ENCODE measurements at regions not wholly inside any gene's neighbourhood (a gene's known extent, or its start where the extent isn't known, plus 50 kb on each side); places are given as distances from the start of the nearest gene placed in this dataset.

DNA sequence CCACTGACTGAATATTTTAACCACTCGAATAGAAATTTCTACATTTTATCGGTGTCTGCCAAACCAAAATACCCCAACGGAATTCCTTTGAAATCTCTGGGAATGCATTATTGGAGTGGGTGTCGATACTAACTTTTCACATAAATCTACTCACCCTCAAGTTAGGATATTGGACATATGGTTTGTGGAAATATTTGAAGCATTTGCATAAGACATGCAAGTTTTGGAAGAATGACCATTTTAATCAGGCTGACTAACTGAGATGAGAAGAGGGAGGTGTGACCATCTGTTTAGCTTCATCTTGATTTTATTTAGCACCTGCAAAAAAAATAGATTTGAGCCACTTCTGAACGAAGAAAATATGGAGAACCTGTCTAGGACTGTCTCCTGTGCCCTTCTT lies 61.2 kb downstream of the KLF6 start:
- no peak for DNase-seq

DNA sequence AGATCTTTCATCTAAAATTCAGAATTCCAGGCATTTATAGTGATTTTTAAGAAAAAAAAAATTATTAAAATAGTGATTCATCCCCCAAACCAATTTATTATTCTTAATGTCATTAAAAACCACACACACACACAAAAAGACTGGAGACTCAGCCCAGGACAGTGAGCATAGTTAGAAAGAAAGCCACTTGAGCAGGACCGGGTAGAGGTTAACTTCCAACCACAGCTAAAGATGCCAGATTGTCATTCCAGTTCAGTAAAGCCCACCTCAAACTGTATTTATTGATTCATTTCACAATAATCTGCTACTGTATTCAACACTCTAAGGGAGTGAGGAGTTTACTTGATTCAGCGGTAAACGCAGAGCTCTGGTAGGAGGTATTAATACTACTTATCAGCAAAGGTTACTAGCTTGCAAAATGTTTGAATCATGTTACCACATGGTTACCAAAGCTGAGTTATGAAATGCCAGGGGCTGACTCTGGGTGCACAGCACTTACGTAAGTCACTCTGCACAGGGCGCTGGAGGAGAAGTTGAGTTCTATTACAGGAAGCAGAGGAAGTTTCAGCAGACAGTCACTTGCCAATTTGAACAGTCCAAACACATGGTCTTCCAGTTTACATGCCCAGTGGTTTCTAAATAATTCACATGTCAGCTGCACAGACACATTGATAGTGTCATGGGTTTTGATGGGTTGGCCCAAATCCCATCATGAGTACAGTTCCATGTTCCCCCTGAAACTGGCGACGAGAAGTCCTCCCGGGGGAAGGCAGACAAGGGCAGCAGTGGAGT lies 64.6 kb downstream of the KLF6 start:
- DNase-seq, result no peak

DNA sequence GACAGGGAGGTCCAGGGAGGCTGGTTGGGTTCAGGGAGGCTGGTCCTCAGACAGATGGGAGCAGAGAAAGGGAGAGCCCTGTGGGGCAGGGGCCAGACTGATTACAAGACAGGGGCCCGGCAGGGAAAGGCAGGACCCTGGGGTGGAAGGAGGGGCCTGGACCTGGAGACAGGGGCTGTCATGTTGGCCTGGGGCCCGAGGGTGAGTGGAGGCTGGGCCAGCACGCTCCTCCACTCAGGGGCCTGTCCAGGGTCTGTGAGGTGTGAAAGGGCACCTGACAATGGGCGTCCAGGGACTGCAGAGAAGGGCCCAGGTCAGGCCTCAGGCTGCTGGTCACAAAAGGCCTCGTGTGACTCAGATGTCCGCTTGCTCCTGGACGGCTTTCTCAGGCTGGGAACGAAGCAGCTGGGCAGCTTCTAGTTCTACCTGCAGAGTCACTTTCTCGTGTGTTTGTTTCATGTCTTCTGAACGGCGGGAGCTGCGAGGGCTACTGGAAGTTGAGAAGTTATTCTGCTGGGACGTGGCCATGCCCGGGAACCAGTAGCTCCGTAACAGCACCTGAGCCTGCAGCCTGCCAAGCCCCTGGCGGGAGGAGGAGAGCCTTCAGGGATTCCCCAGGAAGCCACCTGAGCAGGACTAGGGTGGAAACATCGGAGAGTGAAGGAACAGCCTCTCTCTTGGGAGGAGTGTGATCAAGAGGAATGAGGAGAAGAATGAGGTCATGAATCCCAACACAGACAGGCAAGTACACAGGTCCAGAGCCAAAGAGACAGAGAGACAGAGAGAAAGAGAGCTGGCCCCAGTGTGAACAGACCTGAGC lies 65.8 kb downstream of the KLF6 start:
- DNase-seq, result no peak

DNA sequence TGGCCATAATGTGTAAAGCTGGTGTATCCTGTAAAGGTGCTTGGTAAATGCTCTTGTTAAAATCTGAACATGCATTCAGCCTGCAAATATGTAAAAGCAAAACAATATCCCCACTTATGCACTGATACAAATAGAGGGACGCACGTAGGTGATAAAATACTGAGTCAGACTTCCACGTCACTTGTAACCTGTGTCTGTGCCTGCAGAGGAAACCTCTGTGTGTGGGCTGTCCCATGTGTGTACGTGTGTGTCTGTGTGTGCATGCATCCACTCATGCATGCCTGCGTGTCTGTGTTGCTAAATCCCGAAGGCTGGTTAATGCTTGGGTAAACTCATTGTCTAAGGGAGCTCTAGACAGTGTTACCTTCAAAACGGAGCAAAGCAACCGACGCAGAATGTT lies 68.9 kb downstream of the KLF6 start:
- DNase-seq, result no peak

DNA sequence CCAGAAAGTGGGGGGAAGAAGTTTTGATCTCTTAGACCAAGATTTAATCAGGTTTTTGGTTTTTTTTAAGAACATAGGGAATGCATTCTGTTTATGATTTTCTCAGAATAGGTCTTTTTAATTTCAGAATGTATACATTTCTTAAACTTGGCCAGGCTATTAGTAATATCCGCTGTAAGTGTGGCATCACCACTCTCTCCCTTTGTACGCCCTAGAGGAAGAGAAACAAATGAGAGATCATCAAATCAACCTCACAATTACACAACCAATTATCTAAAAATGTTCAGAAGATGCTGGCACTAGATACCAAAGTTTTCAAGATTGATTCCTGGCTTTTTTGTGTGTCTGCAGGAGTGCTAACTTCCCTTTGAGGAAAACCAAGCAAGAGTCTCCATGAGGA lies 70.0 kb downstream of the KLF6 start:
- no peak for DNase-seq

DNA sequence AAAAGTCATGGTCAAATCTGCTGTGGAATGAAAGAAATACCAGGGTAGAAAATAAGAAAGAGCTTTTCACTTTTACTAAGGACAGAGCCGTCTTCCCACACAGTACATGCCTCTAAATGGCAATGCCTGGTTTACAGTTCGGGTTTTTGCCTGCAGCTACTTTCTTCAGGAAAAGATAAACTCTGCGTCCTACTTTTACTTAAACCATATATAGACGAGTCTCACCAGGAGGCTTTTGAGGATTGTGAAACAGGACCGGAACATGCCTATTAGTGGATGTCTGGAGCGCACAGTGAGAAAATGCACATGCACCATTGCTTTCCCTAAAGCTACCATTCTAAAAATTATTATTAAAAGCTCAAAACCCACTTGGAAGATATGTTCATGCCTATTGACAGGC lies 70.5 kb downstream of the KLF6 start:
- no peak for DNase-seq

DNA sequence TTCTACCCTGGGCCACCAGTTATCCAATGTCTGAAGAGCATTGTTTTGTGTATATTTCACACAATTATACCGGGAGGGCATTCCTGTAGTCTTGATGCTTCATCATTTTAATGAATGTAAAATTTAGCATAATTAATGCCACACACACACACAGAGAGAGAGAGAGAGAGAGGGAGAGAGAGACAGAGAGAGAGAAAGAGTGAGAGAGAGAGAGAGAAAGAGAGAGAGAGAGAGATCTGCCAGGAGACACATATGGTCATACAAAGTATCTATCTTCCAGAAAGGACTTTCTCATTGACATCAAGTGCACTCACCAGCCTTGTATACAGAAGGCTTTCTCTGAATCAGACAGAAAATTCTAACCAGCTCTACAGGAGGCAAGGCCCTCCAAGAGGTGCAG lies 72.3 kb downstream of the KLF6 start:
- no peak for DNase-seq

DNA sequence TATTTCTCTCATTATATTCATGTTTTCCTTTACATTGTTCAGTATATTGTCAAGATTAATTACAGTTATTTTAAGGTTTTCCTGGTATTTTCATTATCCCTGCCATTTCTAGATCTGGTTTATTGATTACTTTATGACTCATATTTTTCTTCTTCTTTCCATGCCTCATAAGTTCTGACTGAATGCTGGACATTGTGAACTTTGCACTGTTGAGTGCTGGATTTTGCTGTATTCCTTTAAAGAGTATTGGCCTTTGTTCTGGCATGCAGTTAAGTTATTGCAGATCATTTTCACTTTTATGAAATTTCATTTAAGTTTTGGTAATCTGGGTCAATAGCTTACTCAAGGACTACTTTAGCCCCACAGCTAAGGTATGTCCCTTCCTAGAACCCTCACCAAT lies 73.1 kb downstream of the KLF6 start:
- DNase-seq, result no peak

DNA sequence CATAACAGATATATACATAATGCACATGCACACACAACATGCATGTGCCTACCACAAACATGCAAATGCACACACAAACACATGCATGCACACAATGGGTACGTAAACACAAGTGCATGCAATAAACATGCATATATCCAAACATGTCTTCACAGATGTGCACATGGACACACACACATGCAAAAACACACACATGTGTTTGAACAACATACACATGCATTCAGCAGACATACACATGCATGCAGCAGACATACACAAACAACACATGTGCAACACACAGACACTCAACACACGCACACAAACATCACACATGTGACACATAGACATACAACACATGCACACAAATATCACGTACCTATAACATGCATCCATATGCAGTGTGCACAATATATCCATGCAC lies 74.2 kb downstream of the KLF6 start:
- no peak for DNase-seq

DNA sequence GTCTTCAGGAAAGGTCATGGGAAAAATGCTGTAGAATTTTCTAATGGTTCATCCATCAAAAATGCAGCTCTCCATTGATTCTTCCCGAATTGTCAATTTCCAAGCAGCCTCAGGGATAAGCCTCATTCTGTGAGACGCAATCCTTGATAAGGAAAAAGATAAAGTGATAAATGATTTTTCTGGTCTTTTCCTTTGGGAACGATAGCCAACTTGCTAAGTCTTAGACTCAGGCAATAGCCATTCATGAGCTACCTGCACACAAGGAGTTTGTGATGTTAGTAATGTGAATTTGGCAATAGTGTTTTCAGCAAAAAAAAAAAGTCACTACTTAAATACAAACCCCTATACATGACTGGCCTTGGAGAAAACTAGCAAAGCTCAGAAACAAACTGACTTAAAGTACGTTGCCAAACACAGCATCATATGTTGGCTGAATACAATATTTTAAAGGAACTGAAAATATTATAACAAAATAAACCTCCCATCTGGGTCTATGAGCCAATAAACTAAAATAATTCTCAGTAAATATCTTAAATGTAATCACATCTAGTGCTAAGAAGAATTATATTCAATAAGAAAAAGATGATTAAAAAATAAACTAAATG lies 75.5 kb downstream of the KLF6 start:
- no peak for DNase-seq

DNA sequence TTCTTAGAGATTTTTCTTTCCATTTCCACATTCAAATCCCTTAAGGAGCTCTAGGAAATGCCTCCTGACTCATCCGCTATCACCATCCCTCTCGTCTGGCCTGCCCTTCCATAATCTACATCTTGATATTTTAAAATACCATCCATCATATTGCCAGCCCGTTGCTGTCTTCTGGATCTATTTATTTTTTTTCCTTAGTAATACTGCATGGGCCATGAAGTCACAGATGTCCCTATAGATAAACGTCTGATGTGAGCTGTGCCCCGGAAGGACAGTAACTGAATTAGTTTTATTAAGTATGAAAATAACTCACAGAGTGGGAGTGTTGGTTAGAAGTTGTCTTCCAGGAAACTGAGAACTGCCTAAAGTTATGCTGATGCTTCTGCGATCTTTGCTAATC lies 76.2 kb downstream of the KLF6 start:
- no peak for DNase-seq

DNA sequence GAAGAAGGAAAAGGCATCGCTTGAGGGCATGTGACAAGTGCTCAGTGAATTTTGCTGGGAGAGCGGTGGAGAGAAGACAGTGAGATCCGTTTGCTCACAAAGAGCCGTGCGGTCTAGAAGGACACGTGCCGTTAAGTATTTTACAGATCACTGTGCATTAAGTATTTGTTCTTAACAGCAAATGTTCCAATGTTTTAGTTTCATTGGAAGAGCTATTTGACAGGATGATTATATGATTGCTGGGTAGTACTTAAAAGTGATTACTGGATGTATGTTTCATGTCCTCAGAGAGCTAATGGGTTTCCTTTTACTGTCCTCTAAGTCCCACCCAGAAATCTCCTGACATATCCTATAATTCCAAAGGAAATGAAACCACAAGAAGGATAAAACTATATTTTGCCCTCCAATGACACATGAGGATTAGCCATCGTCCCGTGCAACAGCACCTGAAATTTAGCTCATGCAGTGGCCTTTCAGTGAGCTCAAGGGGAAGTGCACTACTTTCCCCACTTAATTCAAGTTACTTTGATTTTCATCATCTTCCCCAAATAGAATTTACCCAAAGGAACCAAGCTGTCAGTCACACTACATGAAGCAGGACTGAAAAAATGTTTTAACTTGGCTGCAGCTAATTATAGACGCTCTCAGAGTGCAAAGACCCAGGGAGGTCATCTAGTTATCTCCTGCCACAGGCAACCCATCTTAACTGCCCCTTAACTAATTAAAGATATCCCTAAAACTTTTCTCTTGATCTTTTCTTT lies 80.3 kb downstream of the KLF6 start:
- DNase-seq, result no peak

DNA sequence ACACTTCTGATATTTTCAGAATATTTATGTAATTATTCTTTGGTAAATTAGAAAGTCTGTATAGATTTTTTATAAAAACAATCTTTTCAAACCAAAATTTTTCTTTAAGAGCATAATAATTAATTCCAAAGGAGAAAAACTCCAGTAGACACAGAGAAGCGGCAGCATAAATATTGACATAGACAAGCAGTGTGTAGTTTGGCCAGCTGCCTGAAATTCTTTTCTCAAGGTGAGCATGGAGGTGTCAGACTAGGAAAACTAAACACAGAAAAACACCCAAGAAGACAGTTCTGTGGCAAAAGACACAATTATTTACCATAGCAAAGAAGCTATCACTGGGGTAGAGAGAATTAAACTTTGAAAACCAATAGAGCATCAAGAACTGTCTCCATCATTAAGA lies 82.4 kb downstream of the KLF6 start:
- no peak for DNase-seq

DNA sequence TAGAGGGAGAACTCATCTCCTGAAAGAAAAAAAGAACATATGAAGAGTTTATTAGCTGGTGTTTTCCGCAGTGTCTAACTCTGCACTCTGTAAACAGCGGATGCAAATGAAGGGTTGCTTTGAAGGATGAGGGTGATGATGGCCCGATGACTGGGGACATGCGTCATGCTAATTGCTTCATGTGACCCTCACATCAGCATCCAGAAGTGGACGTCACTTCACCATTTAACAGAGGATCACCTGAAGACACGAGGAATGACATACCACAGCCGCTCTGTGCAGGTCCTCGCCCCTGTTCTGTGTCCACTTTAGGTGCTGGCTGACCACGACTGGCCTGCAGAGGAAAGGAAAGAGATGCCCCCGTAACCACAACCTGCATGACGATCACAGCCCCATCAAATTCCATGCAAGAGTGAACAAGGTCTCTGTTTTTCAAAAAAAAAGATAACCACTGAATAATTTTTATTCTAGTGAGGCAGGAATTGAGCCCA lies 82.9 kb downstream of the KLF6 start:
- no peak for DNase-seq

DNA sequence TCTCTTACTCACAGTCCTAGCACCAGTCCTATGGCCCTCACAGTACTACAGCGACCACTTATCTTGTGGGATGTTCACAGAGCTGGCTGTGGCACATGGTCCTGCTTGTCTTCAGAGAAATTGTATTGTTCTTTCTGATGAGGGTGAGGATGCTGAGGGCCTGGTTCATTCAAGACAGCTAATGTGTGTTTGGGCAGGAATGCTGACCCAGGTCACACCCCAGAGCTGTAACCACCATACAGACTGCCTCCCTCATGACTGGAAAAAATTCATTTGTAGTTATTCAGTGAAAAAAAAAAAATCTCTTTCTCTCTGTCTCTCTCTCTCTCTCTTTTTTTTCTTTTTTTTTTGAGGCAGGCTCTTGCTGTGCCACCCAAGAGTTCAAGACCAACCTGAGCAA lies 83.5 kb downstream of the KLF6 start:
- no peak for DNase-seq

DNA sequence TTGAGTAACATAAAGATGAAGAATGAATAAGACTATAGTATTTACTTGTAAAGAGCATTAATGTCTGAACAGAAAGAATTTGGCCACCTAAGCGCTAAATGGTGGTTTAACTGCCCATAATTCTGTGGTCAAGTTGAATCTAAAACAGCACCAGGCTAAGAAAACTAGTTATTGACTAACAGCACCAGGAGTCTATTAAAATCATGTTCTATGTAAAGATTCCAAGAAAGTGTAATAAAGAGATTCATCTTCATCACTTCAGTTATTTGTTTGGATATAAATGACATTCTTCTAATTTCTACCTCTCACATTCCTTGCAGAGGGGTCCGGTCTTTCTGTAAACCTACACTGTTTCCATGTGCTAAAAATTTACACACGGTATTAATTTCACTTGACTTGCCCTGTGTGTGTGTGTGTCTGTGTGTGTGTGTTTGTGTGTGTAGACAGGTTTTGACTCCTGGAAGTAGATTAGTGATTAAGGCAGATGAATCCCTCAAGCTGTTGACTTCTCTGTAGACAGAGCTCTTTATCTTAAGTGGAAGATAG lies 84.4 kb downstream of the KLF6 start:
- DNase-seq, result no peak

DNA sequence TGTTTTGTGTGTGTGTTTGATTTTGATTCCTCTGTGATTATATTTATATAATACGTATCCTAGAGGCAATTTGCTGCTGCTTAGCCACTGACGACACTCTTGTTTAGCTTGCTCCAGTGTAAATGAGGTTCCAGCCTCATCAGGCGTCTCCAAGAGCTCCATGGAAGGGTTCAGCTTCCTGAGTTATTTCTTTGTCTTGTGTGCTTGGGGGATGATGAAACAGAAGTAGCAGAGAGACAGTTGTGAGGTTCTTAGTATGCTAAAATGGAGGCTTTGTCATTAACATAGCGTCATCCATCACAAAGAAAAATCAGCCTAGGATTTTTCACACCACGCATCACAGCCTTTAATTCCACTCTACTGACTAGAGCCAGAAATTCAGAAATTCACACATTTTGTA lies 85.1 kb downstream of the KLF6 start:
- no peak for DNase-seq

DNA sequence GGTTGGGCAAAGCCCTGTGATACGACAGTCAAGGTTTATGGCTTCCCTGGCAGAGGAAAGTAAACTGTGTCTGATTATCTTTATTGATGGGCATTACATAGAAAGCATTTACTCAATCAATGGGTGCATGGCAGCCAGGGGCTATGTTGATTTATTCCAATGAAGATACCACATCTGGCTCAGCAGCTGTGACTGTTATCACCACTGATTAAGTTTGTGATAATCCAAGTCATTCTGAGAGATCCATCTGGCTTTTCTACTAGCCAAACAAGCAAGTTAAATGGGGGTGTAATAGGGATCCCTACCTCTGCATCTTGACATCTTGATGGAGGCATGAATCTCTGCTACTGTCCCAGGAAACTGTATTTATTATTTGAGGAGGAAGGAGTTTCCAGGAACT lies 86.7 kb downstream of the KLF6 start:
- no peak for DNase-seq

DNA sequence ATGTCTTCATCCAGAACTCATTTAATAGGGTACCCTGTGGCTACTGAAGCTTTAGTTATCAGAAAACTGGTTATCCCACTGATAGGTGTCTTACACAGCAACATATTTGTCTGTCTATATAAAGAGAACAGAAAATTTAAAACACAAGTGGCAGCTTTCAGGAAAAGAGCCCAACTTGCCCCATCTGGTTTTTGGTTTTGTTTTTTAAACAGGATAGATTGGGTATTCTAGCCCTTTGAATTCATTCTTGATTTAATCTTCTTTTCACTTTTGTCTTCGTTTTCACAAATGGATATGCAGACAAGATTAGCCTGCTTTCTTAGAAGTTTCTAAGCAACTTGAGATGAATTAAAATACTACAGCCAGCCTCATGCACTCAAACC lies 91.3 kb downstream of the KLF6 start:
- DNase-seq, result no peak

DNA sequence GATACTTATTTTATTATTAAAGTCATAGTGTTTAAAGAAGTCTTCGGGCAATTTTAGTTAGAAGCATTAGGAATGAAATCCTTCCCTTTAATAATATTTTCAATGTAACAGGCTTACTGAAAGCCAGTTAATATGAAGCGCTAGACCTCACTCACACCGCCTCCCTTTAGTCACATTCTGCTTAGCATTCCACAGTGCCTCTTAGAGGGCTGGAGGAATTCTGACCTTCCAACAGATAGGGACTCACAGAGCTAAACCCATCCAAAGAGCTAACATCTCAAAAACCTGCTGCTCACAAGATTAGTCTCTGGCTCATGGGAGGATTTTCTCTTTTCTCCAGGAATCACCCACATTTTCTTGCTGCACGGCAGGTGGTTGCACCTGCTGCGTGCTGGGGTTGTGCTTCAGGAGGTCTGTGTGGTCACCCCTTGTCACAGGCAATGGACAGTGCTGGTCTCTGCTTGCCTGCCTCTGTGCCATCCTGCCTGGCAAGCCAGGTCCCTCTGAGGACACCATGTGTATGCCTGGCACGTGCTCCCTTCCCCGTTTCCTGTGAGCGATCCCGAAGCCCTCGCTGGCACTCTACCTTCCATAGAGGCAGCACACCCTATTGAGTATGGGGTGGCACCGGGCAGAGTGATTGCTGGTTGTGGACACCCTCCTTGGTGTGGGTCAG lies 91.8 kb downstream of the KLF6 start:
- no peak for DNase-seq

DNA sequence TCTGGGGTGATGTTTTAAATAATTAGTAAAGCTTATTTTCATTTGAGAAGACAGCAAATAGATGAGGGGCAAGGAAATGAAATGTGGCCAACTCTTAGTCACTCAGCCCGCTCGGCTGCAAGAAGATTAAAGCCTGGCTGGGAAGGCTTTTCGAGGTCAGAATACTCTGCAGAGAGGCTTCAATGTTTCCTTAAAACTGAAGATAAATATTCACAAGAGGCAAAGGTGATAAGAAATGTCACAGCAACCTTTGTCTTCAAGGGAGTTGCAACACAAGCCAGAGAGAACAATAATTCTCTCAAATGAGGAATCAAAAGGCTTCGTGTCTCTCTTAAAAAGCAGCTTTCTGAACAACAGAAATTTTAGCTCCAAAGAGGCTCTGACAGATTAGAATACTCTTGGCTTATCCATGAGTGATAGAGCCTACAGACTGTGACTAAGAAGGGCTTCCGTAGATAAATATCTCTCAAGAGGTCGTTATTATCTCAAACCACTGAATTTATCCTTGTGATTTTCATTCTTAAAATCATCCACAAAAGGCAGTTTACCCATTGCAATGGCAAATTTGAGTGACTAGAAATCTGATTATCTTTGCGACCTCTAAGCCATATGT lies 92.5 kb downstream of the KLF6 start:
- DNase-seq, result no peak

DNA sequence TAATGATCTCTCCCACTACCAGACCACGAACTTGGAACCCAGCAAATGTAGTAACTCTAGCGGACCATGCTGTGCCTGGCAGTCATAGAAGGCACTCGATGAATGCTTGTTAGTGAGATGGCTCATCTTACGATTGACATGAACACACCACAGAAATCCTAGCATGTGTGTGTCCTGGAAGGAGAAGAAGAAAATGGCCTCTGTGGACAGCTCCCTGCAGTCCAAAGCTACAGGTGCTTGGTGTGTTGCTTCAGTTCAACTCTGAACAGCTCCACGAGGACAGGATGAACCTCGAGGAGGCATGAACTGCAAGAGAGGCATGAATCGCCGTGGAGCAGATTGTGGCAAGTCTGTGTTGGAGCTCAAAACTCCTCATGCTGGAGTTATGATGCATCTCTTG lies 93.5 kb downstream of the KLF6 start:
- DNase-seq, result no peak

Data from stimulated activated naive CD4-positive, alpha-beta T cell (primary cell).